GM12878 (cell line): ENCODE measurements at regions not wholly inside any gene's neighbourhood (a gene's known extent, or its start where the extent isn't known, plus 50 kb on each side); places are given as distances from the start of the nearest gene placed in this dataset.

Experiments used
- ATAC-seq: fragments of 200-7000 bp; cut with Tn5 transposase; 3 replicates; pipeline ENCODE4 v1.9.1; 2020; ENCODE audit warnings: mild to moderate bottlenecking, moderate library complexity
- BruUV-seq: library from RNA; stranded (reverse); fragments of 400-500 nt; replicated peaks from 2 replicates; lab custom pipeline; 2021; lab: Mats Ljungman, UMichigan
- CTCF ChIA-PET: fragments of 300-600 bp; sonication (Branson Sonifier 250); formaldehyde crosslinking; extraction: SDS; loops from one replicate; lab custom pipeline; 2021; ENCODE audit warnings: inconsistent platforms; lab: Yijun Ruan, JAX
- POLR2A ChIA-PET: fragments of 350-600 bp; formaldehyde crosslinking; extraction: SDS; loops from one replicate; lab custom pipeline; 2021; ENCODE audit warnings: inconsistent platforms; lab: Charles Lee
- RAD21 ChIA-PET: fragments of 300-600 bp; sonication (Branson Sonifier 250); formaldehyde crosslinking; loops from one replicate; lab custom pipeline; 2023; ENCODE audit warnings: antibody characterized with exemption; ENCODE audit not compliant: unreplicated experiment; lab: Charles Lee
- SMC1A ChIA-PET: fragments of 300-600 bp; sonication (Branson Sonifier 250); formaldehyde crosslinking; loops from one replicate; lab custom pipeline; 2023; ENCODE audit not compliant: unreplicated experiment, uncharacterized antibody; lab: Charles Lee
- DNase-seq: peaks from one replicate; pipeline ENCODE4 v3.0.0-alpha.2; 2011; ENCODE audit warnings: low read depth, low spot score
- FAIRE-seq: peaks from 3 replicates; lab custom pipeline; 2011; peaks lifted over from hg19 to GRCh38; lab: Jason Lieb, UNC
- H2AFZ ChIP-seq: 2 replicates; pipeline ENCODE4 v1.6.0; 2011; ENCODE audit warnings: low read depth, low read length, control low read depth; ENCODE audit not compliant: control insufficient read depth
- H3K27ac ChIP-seq: 2 replicates; pipeline ENCODE4 v1.5.1; 2011; ENCODE audit warnings: control low read depth; ENCODE audit not compliant: control insufficient read depth, insufficient read depth
- H3K27me3 ChIP-seq, 2 experiments: replicated peaks in 1 of 2; 2 replicates each; pipeline versions ENCODE4 v1.6.0 to v1.6.1; 2011; ENCODE audit warnings: low read length in 1 of 2; ENCODE audit not compliant: control insufficient read depth in 2 of 2, insufficient read depth in 2 of 2
- H3K36me3 ChIP-seq, 2 experiments: 2 replicates each; pipeline ENCODE4 v1.5.1; 2011; ENCODE audit warnings: low read length in 1 of 2; ENCODE audit not compliant: control insufficient read depth in 2 of 2, insufficient read depth in 2 of 2
- H3K4me1 ChIP-seq: 2 replicates; pipeline ENCODE4 v1.6.1; 2011; ENCODE audit warnings: mild to moderate bottlenecking, low read length, moderate library complexity, mixed read lengths; ENCODE audit not compliant: control insufficient read depth, insufficient read depth
- H3K4me2 ChIP-seq: 2 replicates; pipeline ENCODE4 v1.6.0; 2011; ENCODE audit warnings: control low read depth; ENCODE audit not compliant: control insufficient read depth, insufficient read depth
- H3K4me3 ChIP-seq: fragments of 200-600 bp; sonication (generic); 2 replicates; pipeline ENCODE4 v1.5.1; 2016
- H3K79me2 ChIP-seq: 2 replicates; pipeline ENCODE4 v1.6.0; 2011; ENCODE audit warnings: low read length; ENCODE audit not compliant: control insufficient read depth, insufficient read depth
- H3K9ac ChIP-seq: 2 replicates; pipeline ENCODE4 v1.8.0; 2011; ENCODE audit warnings: low read length, control low read depth, mixed read lengths; ENCODE audit not compliant: control insufficient read depth, insufficient read depth
- H3K9me3 ChIP-seq: replicated peaks from 3 replicates; pipeline ENCODE4 v1.5.1; 2011; ENCODE audit warnings: mild to moderate bottlenecking, low read length; ENCODE audit not compliant: control insufficient read depth, insufficient read depth
- H4K20me1 ChIP-seq: 2 replicates; pipeline ENCODE4 v1.6.0; 2011; ENCODE audit not compliant: control insufficient read depth, insufficient read depth
- CEBPB ChIP-seq, 2 experiments: fragments of 150-350 bp in 1 of 2; IDR thresholded peaks; 2 replicates each; pipeline ENCODE4 v1.6.1; 2012 to 2014; ENCODE audit warnings: low read depth in 2 of 2, low read length in 2 of 2, borderline replicate concordance in 1 of 2, inconsistent platforms in 1 of 2
- CTCF ChIP-seq, 3 experiments: IDR thresholded peaks in 2 of 3; conservative IDR thresholded peaks in 1 of 3; 2 replicates each; pipeline ENCODE4 v1.5.1; 2011; ENCODE audit warnings: low read depth in 3 of 3, low read length in 3 of 3, mild to moderate bottlenecking in 3 of 3, control low read depth in 2 of 3, moderate library complexity in 2 of 3, inconsistent platforms in 1 of 3, mixed read lengths in 1 of 3; ENCODE audit not compliant: control insufficient read depth in 2 of 3, insufficient read depth in 1 of 3; ENCODE audit errors: extremely low read depth in 1 of 3
- E4F1 ChIP-seq: fragments of 450-650 bp; IDR thresholded peaks from 2 replicates; pipeline ENCODE4 v1.6.1; 2018; ENCODE audit warnings: borderline replicate concordance, mild to moderate bottlenecking; ENCODE audit not compliant: partially characterized antibody
- FOS ChIP-seq: IDR thresholded peaks from 3 replicates; pipeline ENCODE4 v1.6.1; 2011; ENCODE audit warnings: borderline replicate concordance; ENCODE audit not compliant: insufficient read length; ENCODE audit errors: extremely low read depth
- IRF4 ChIP-seq: IDR thresholded peaks from 2 replicates; pipeline ENCODE4 v1.6.1; 2011; ENCODE audit warnings: low read depth, low read length
- IRF5 ChIP-seq: fragments of 450-650 bp; IDR thresholded peaks from 2 replicates; pipeline ENCODE4 v1.6.1; 2017; ENCODE audit warnings: borderline replicate concordance
- MTA2 ChIP-seq: fragments of 450-650 bp; IDR thresholded peaks from 2 replicates; pipeline ENCODE4 v1.6.1; 2016; ENCODE audit warnings: low read depth, mild to moderate bottlenecking, moderate library complexity
- POLR2A ChIP-seq: IDR thresholded peaks from 2 replicates; pipeline ENCODE4 v1.6.1; 2011; ENCODE audit warnings: low read depth, mild to moderate bottlenecking, low read length
- POLR2AphosphoS2 ChIP-seq: IDR thresholded peaks from 2 replicates; pipeline ENCODE4 v1.6.1; 2011; ENCODE audit warnings: low read depth, mild to moderate bottlenecking, low read length, improper control_type of control experiment, moderate library complexity
- POLR2AphosphoS5 ChIP-seq: IDR thresholded peaks from 2 replicates; pipeline ENCODE4 v1.6.1; 2011; ENCODE audit warnings: mild to moderate bottlenecking, low read length, inconsistent platforms
- USF2 ChIP-seq: IDR thresholded peaks from 2 replicates; pipeline ENCODE4 v1.6.1; 2011; ENCODE audit warnings: low read depth, low read length, improper control_type of control experiment, borderline replicate concordance
- WGBS: methylation state at CpG from one replicate; pipeline ENCODE4 v1.1.6; 2016; ENCODE audit warnings: low lambda C conversion rate; ENCODE audit not compliant: insufficient replicate concordance, insufficient coverage; ENCODE audit errors: missing lambda C conversion rate; 5-methylcytosine and 5-hydroxymethylcytosine counted together
- in situ Hi-C: fragments of 300-500 bp; cut with MboI; formaldehyde crosslinking; loops from 9 replicates; pipeline ENCODE4 v1.14.3; 2018; ENCODE audit warnings: mixed read lengths
- intact Hi-C: fragments of 100-400 bp; cut with micrococcal nuclease; formaldehyde crosslinking; loops from one replicate; pipeline ENCODE4 v1.14.2; 2022; ENCODE audit not compliant: unreplicated experiment
- TF ChIP-seq, protein P1 (sequence below): fragments of 450-650 bp; conservative IDR thresholded peaks from 2 replicates; pipeline ENCODE4 v1.6.1; 2017; ENCODE audit warnings: mild to moderate bottlenecking, moderate library complexity
- TF ChIP-seq, protein P2 (sequence below): IDR thresholded peaks from 2 replicates; pipeline ENCODE4 v1.6.1; 2011; ENCODE audit warnings: borderline replicate concordance, low read depth, mild to moderate bottlenecking, moderate library complexity, low read length; ENCODE audit not compliant: insufficient read depth, poor library complexity, severe bottlenecking

GRCh38 chr13:47111499-47111898 lies 214.6 kb upstream of the HTR2A start:
- Histone ChIP-seq H3K36me3 (no peaks in the 10 kb centered on the region), H3K4me2 (no peak overlapping the region), H3K79me2 (no peaks in the 10 kb centered on the region), H3K27me3 (no peaks in the 10 kb centered on the region), H4K20me1 (no peaks in the 10 kb centered on the region), H3K9me3 (no peaks in the 10 kb centered on the region; the same call in 2 of the 3 replicates), H3K27ac (no peak overlapping the region), H2AFZ (no peak overlapping the region), H3K4me3 (no peak overlapping the region), H3K9ac (no peak overlapping the region), H3K4me1 (no peaks in the 10 kb centered on the region)
- ATAC-seq, result no peak
- POLR2A ChIA-PET, result no interaction called here
- 23% methylated on average over 3 of the region's 3 CpGs for WGBS
- no TSS peak for BruUV-seq
- CTCF ChIA-PET, result no interaction called here
- no peak for DNase-seq
- FAIRE-seq, result no peak
- in situ Hi-C loops (no loop called here), intact Hi-C loops (no loop called here)
- RAD21 ChIA-PET, result no interaction called here
- SMC1A ChIA-PET, result no interaction called here
- TF ChIP-seq POLR2AphosphoS2 (no peak), E4F1 (no peak), IRF4 (no peak), POLR2AphosphoS5 (no peak), POLR2A (no peak), IRF5 (no peak), CTCF (IDR thresholded peaks at IDR 0.05 in 2 of 3, conservative IDR thresholded peaks at IDR 0.05 in 1 of 3; ENCODE audit: control insufficient read depth in 2 of 3, extremely low read depth in 1 of 3, insufficient read depth in 1 of 3, low read depth in 3 of 3, low read length in 3 of 3) (no peak), USF2 (no peak), MTA2 (no peak), CEBPB (IDR thresholded peaks at IDR 0.05; ENCODE audit: borderline replicate concordance in 1 of 2, low read depth in 2 of 2, low read length in 2 of 2) (no peak), FOS (no peak)
- TF ChIP-seq, protein P1, sequence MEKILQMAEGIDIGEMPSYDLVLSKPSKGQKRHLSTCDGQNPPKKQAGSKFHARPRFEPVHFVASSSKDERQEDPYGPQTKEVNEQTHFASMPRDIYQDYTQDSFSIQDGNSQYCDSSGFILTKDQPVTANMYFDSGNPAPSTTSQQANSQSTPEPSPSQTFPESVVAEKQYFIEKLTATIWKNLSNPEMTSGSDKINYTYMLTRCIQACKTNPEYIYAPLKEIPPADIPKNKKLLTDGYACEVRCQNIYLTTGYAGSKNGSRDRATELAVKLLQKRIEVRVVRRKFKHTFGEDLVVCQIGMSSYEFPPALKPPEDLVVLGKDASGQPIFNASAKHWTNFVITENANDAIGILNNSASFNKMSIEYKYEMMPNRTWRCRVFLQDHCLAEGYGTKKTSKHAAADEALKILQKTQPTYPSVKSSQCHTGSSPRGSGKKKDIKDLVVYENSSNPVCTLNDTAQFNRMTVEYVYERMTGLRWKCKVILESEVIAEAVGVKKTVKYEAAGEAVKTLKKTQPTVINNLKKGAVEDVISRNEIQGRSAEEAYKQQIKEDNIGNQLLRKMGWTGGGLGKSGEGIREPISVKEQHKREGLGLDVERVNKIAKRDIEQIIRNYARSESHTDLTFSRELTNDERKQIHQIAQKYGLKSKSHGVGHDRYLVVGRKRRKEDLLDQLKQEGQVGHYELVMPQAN, result no peak
- TF ChIP-seq, protein P2, sequence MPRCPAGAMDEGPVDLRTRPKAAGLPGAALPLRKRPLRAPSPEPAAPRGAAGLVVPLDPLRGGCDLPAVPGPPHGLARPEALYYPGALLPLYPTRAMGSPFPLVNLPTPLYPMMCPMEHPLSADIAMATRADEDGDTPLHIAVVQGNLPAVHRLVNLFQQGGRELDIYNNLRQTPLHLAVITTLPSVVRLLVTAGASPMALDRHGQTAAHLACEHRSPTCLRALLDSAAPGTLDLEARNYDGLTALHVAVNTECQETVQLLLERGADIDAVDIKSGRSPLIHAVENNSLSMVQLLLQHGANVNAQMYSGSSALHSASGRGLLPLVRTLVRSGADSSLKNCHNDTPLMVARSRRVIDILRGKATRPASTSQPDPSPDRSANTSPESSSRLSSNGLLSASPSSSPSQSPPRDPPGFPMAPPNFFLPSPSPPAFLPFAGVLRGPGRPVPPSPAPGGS, result no peak
